B cell (primary cell): ENCODE measurements at regions not wholly inside any gene's neighbourhood (a gene's known extent, or its start where the extent isn't known, plus 50 kb on each side); places are given as distances from the start of the nearest gene placed in this dataset.
A peak's percentile ranks its signal among the peaks of the same experiment; 100 is the strongest.

ENCODE experiments used
- ATAC-seq: fragments of 200-7000 bp; cut with Tn5 transposase; one replicate; pipeline ENCODE4 v1.10.0; 2021; ENCODE audit warnings: low read depth, mild to moderate bottlenecking, moderate number of reproducible peaks, moderate library complexity
- CTCF ChIA-PET: fragments of 350-600 bp; sonication (Branson Sonifier 250); formaldehyde crosslinking; loops from one replicate; lab custom pipeline; 2021; ENCODE audit warnings: antibody characterized with exemption, inconsistent platforms; lab: Charles Lee
- POLR2A ChIA-PET: fragments of 350-600 bp; sonication (Branson Sonifier 250); formaldehyde crosslinking; loops from one replicate; lab custom pipeline; 2021; ENCODE audit warnings: antibody characterized with exemption; lab: Charles Lee
- DNase-seq: peaks from one replicate; pipeline ENCODE4 v3.0.0; 2013
- H2AFZ ChIP-seq: 2 replicates; pipeline ENCODE4 v1.6.1; 2012; ENCODE audit warnings: mild to moderate bottlenecking, low read depth, low read length; ENCODE audit not compliant: insufficient read depth, poor library complexity, severe bottlenecking
- H3K27ac ChIP-seq, 2 donors: 1 replicate in 1 of 2; 2 replicates in 1 of 2; pipeline ENCODE4 v1.5.1; 2012 to 2013; ENCODE audit warnings: low read length in 2 of 2, mild to moderate bottlenecking in 2 of 2, moderate library complexity in 1 of 2
- H3K27me3 ChIP-seq, 4 experiments: fragments of 200-600 bp in 1 of 4; sonication (generic) in 1 of 4; replicated peaks in 1 of 4; 1 replicate in 2 of 4; 2 replicates in 2 of 4; pipeline versions ENCODE4 v1.6.1 to v1.7.0; 2013 to 2016; ENCODE audit warnings: low read length in 3 of 4, mild to moderate bottlenecking in 2 of 4, mixed read lengths in 1 of 4, moderate library complexity in 1 of 4; ENCODE audit not compliant: insufficient read depth in 4 of 4, control insufficient read depth in 3 of 4; ENCODE audit errors: control extremely low read depth in 1 of 4
- H3K36me3 ChIP-seq, 2 experiments: replicated peaks in 1 of 2; 1 replicate in 1 of 2; 2 replicates in 1 of 2; pipeline versions ENCODE4 v1.6.1 to v1.7.1; 2013; ENCODE audit warnings: low read length in 1 of 2; ENCODE audit not compliant: insufficient read depth in 2 of 2, control insufficient read depth in 1 of 2; ENCODE audit errors: control extremely low read depth in 1 of 2, extremely low read depth in 1 of 2
- H3K4me1 ChIP-seq, 2 donors: fragments of 200-600 bp in 1 of 2; sonication (generic) in 1 of 2; 1 replicate in 1 of 2; 2 replicates in 1 of 2; pipeline versions ENCODE4 v1.5.1 to v1.6.1; 2013 to 2017; ENCODE audit warnings: low read length in 2 of 2; ENCODE audit not compliant: control insufficient read depth in 2 of 2, insufficient read depth in 2 of 2
- H3K4me2 ChIP-seq: replicated peaks from 2 replicates; pipeline ENCODE3; 2012; ENCODE audit warnings: mild to moderate bottlenecking, low read depth, low read length; ENCODE audit not compliant: poor library complexity, severe bottlenecking
- H3K4me3 ChIP-seq, 5 experiments: fragments of 200-600 bp in 1 of 5; sonication (generic) in 1 of 5; 1 replicate in 3 of 5; 2 replicates in 2 of 5; pipeline versions ENCODE4 v1.5.1 to v1.7.0; 2011 to 2016; ENCODE audit warnings: low read length in 4 of 5, mild to moderate bottlenecking in 4 of 5, low read depth in 2 of 5, control low read depth in 1 of 5, moderate library complexity in 1 of 5; ENCODE audit not compliant: insufficient read depth in 1 of 5; ENCODE audit errors: control extremely low read depth in 1 of 5, extremely low read depth in 1 of 5
- H3K79me2 ChIP-seq: fragments of 200-600 bp; sonication (generic); one replicate; pipeline ENCODE4 v1.6.0; 2016; ENCODE audit warnings: low read length; ENCODE audit not compliant: control insufficient read depth, insufficient read depth
- H3K9ac ChIP-seq: fragments of 200-600 bp; sonication (generic); 2 replicates; pipeline ENCODE4 v1.6.1; 2017; ENCODE audit warnings: mild to moderate bottlenecking, low read length, moderate library complexity
- H3K9me3 ChIP-seq, 3 donors: one replicate each; pipeline versions ENCODE4 v1.6.1 to v1.7.1; 2013; ENCODE audit warnings: low read length in 2 of 3; ENCODE audit not compliant: control insufficient read depth in 2 of 3, insufficient read depth in 1 of 3; ENCODE audit errors: control extremely low read depth in 1 of 3
- H4K20me1 ChIP-seq: 2 replicates; pipeline ENCODE4 v1.6.0; 2012; ENCODE audit warnings: mild to moderate bottlenecking, low read length; ENCODE audit not compliant: insufficient read depth, control insufficient read depth, poor library complexity, severe bottlenecking
- H3K27ac Mint-ChIP-seq: one replicate; pipeline ENCODE4 v1.8.0; 2021; ENCODE audit warnings: mixed read lengths
- H3K27me3 Mint-ChIP-seq: one replicate; pipeline ENCODE4 v1.8.0; 2021; ENCODE audit warnings: mixed read lengths
- H3K4me1 Mint-ChIP-seq: one replicate; pipeline ENCODE4 v1.8.0; 2021; ENCODE audit warnings: mixed read lengths
- H3K4me3 Mint-ChIP-seq: one replicate; pipeline ENCODE4 v1.8.0; 2021; ENCODE audit warnings: mixed read lengths
- H3K9me3 Mint-ChIP-seq: one replicate; pipeline ENCODE4 v1.8.0; 2022; ENCODE audit warnings: mixed read lengths; ENCODE audit not compliant: insufficient read depth
- CTCF ChIP-seq: fragments of 200-600 bp; IDR thresholded peaks from one replicate; pipeline ENCODE4 v1.8.0; 2022; ENCODE audit warnings: antibody characterized with exemption, mild to moderate bottlenecking
- EZH2 ChIP-seq: IDR thresholded peaks from 2 replicates; pipeline ENCODE4 v1.6.1; 2012; ENCODE audit warnings: borderline replicate concordance, low read depth, mild to moderate bottlenecking, moderate library complexity, low read length; ENCODE audit not compliant: insufficient read depth, poor library complexity, severe bottlenecking
- WGBS: methylation state at CpG from one replicate; pipeline ENCODE4 v1.1.5; 2013; ENCODE audit warnings: missing lambda C conversion rate; ENCODE audit not compliant: insufficient coverage; 5-methylcytosine and 5-hydroxymethylcytosine counted together
- intact Hi-C: fragments of 100-400 bp; cut with micrococcal nuclease; formaldehyde crosslinking; loops from one replicate; pipeline ENCODE4 v1.10.0; 2022

- Histone ChIP-seq H3K4me3 (no peak overlapping the region), H3K4me2 (no peak overlapping the region), H3K4me1 (peaks cover 0 to 5% of the 10 kb centered on the region in 2 donors), H3K27me3 (peaks cover 0 to 10% (median 5%) of the 10 kb centered on the region in 4 experiments), H4K20me1 (no peaks in the 10 kb centered on the region), H3K79me2 (no peaks in the 10 kb centered on the region), H2AFZ (no peak overlapping the region), H3K9ac (no peak overlapping the region), H3K36me3 (no peaks in the 10 kb centered on the region), H3K27ac (no peak overlapping the region), H3K9me3 (peaks cover 0 to 4% (median 0%) of the 10 kb centered on the region in 3 donors)
- Mint-ChIP-seq H3K27me3 (peaks cover 38% of the 10 kb centered on the region), H3K9me3 (no peaks in the 10 kb centered on the region), H3K4me1 (peaks cover 3% of the 10 kb centered on the region), H3K4me3 (no peak overlapping the region), H3K27ac (no peak overlapping the region)
- POLR2A ChIA-PET, result no interaction called here
- CTCF ChIA-PET, result no interaction called here
- TF ChIP-seq EZH2 (no peak), CTCF (no peak)
- DNase-seq, result no peak
- intact Hi-C loops, result no loop called here
- no peak for ATAC-seq
- WGBS, result 65% methylated on average over 3 of the region's 5 CpGs
Measured at GRCh38 chr16:9155871-9156270, 64.4 kb downstream of the HAPSTR1 start.

GRCh38 chr16:9159839-9160550 is 68.6 kb downstream of the HAPSTR1 start:
- Histone ChIP-seq H2AFZ (peak overlapping the region; percentile 19), H3K4me2 (peak overlapping the region; percentile 30), H3K27ac (no peak overlapping the region), H3K4me3 (no peak overlapping the region), H3K9ac (no peak overlapping the region), H3K9me3 (peaks cover 0 to 3% (median 0%) of the 10 kb centered on the region in 3 donors), H3K36me3 (no peaks in the 10 kb centered on the region), H3K4me1 (peaks cover 0 to 5% of the 10 kb centered on the region in 2 donors), H4K20me1 (no peaks in the 10 kb centered on the region), H3K79me2 (no peaks in the 10 kb centered on the region), H3K27me3 (peaks cover 0 to 10% (median 5%) of the 10 kb centered on the region in 4 experiments)
- Mint-ChIP-seq H3K9me3 (no peaks in the 10 kb centered on the region), H3K4me3 (no peak overlapping the region), H3K4me1 (peaks cover 3% of the 10 kb centered on the region), H3K27me3 (peaks cover 28% of the 10 kb centered on the region), H3K27ac (no peak overlapping the region)
- TF ChIP-seq CTCF (no peak), EZH2 (no peak)
- DNase-seq (peak; percentile 22), ATAC-seq (no peak)
- 4% methylated on average over 13 of the region's 15 CpGs for WGBS
- ChIA-PET POLR2A (no interaction called here), CTCF (no interaction called here)
- intact Hi-C loops, result no loop called here
